Keratinocyte (primary cell): ENCODE measurements at regions not wholly inside any gene's neighbourhood (a gene's known extent, or its start where the extent isn't known, plus 50 kb on each side); places are given as distances from the start of the nearest gene placed in this dataset.
A peak's percentile ranks its signal among the peaks of the same experiment; 100 is the strongest.

Experiments
- DNase-seq: peaks from one replicate; pipeline ENCODE4 v3.0.0-alpha.2; 2011; ENCODE audit warnings: low read depth, missing footprints, low spot score
- FAIRE-seq: peaks from 2 replicates; lab custom pipeline; 2011; peaks lifted over from hg19 to GRCh38; lab: Jason Lieb, UNC
- H2AFZ ChIP-seq: 2 replicates; pipeline ENCODE4 v1.6.0; 2012; ENCODE audit warnings: low read length, control low read depth, inconsistent platforms; ENCODE audit not compliant: control insufficient read depth
- H3K27ac ChIP-seq: 2 replicates; pipeline ENCODE4 v1.5.1; 2011; ENCODE audit warnings: low read length; ENCODE audit not compliant: control insufficient read depth, insufficient read depth
- H3K27me3 ChIP-seq: 3 replicates; pipeline ENCODE4 v1.6.0; 2011; ENCODE audit warnings: low read length; ENCODE audit not compliant: control insufficient read depth, insufficient read depth; ENCODE audit errors: extremely low read depth
- H3K36me3 ChIP-seq, 2 experiments: 2 replicates in 1 of 2; 3 replicates in 1 of 2; pipeline ENCODE4 v1.5.1; 2011; ENCODE audit warnings: low read length in 2 of 2, mild to moderate bottlenecking in 1 of 2; ENCODE audit not compliant: control insufficient read depth in 2 of 2, insufficient read depth in 2 of 2; ENCODE audit errors: extremely low read depth in 1 of 2
- H3K4me1 ChIP-seq: 3 replicates; pipeline ENCODE4 v1.5.1; 2011; ENCODE audit warnings: low read length; ENCODE audit not compliant: control insufficient read depth, insufficient read depth; ENCODE audit errors: extremely low read depth
- H3K4me2 ChIP-seq: 3 replicates; pipeline ENCODE4 v1.6.0; 2011; ENCODE audit warnings: low read depth, low read length; ENCODE audit not compliant: control insufficient read depth, insufficient read depth; ENCODE audit errors: extremely low read depth
- H3K4me3 ChIP-seq, 3 experiments: fragments of 200-600 bp in 1 of 3; sonication (generic) in 1 of 3; 2 replicates in 2 of 3; 3 replicates in 1 of 3; pipeline ENCODE4 v1.5.1; 2011 to 2016; ENCODE audit warnings: low read length in 3 of 3, mild to moderate bottlenecking in 3 of 3, control low read depth in 2 of 3, inconsistent platforms in 1 of 3, low read depth in 1 of 3, mixed read lengths in 1 of 3, mixed run types in 1 of 3, moderate library complexity in 1 of 3; ENCODE audit not compliant: control insufficient read depth in 2 of 3, insufficient read depth in 2 of 3; ENCODE audit errors: extremely low read depth in 1 of 3
- H3K79me2 ChIP-seq: 2 replicates; pipeline ENCODE4 v1.6.0; 2012; ENCODE audit warnings: low read length; ENCODE audit not compliant: control insufficient read depth, insufficient read depth
- H3K9ac ChIP-seq: 3 replicates; pipeline ENCODE4 v1.6.0; 2011; ENCODE audit warnings: low read length; ENCODE audit not compliant: control insufficient read depth, insufficient read depth; ENCODE audit errors: extremely low read depth
- H3K9me1 ChIP-seq: 3 replicates; pipeline ENCODE4 v1.6.0; 2011; ENCODE audit warnings: low read length; ENCODE audit not compliant: control insufficient read depth, insufficient read depth; ENCODE audit errors: extremely low read depth
- H3K9me3 ChIP-seq: 2 replicates; pipeline ENCODE4 v1.5.1; 2012; ENCODE audit warnings: low read depth, low read length; ENCODE audit not compliant: control insufficient read depth
- H4K20me1 ChIP-seq: 3 replicates; pipeline ENCODE4 v1.6.0; 2011; ENCODE audit warnings: low read length; ENCODE audit not compliant: control insufficient read depth, insufficient read depth; ENCODE audit errors: extremely low read depth
- EZH2 ChIP-seq: IDR thresholded peaks from one replicate; pipeline ENCODE4 v1.6.1; 2012; ENCODE audit warnings: inconsistent platforms, mild to moderate bottlenecking, low read length, moderate library complexity
- dilution Hi-C: fragments of 300-500 bp; cut with MboI; formaldehyde crosslinking; loops from one replicate; pipeline ENCODE4 v1.7.0; 2020; ENCODE audit warnings: low sequenced_read_pairs; ENCODE audit not compliant: extremely low pct_ligation_motif_present
- TF ChIP-seq, protein P1 (sequence below), 3 experiments: IDR thresholded peaks in 1 of 3; conservative IDR thresholded peaks in 1 of 3; optimal IDR thresholded peaks in 1 of 3; 2 replicates in 2 of 3; 3 replicates in 1 of 3; pipeline versions ENCODE3 to v1.5.1; 2011; ENCODE audit warnings: low read length in 3 of 3, mild to moderate bottlenecking in 3 of 3, moderate library complexity in 2 of 3, control low read depth in 1 of 3, inconsistent platforms in 1 of 3; ENCODE audit not compliant: insufficient read depth in 2 of 3; ENCODE audit errors: extremely low read depth in 1 of 3

DNA sequence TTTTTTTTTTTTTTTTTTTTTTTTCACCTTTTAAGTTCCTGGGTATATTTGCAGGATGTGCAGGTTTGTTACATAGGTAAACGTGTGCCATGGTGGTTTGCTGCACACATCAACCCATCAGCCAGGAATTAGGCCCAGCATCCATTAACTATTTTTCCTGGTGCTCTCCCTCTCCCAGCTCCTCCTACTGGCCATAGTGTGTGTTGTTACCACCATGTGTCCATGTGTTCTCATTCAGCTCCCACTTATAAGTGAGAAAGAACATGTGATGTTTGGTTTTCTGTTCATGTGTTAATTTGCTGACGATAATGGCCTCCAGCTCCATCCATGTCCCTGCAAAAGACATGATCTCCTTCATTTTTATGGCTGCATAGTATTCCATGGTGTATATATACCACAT lies 350.5 kb downstream of the MAN2A1 start:
- Histone ChIP-seq H3K79me2 (no peaks in the 10 kb centered on the region), H2AFZ (no peak overlapping the region), H3K9ac (no peak overlapping the region), H4K20me1 (no peaks in the 10 kb centered on the region), H3K4me2 (no peak overlapping the region), H3K9me3 (no peaks in the 10 kb centered on the region), H3K27me3 (no peaks in the 10 kb centered on the region), H3K36me3 (no peaks in the 10 kb centered on the region), H3K4me3 (no peak overlapping the region), H3K9me1 (no peaks in the 10 kb centered on the region), H3K4me1 (no peaks in the 10 kb centered on the region), H3K27ac (no peak overlapping the region)
- no peak for DNase-seq
- no peak for FAIRE-seq
- dilution Hi-C loops: no loop called here
- no peak for TF ChIP-seq EZH2
- TF ChIP-seq, protein P1, sequence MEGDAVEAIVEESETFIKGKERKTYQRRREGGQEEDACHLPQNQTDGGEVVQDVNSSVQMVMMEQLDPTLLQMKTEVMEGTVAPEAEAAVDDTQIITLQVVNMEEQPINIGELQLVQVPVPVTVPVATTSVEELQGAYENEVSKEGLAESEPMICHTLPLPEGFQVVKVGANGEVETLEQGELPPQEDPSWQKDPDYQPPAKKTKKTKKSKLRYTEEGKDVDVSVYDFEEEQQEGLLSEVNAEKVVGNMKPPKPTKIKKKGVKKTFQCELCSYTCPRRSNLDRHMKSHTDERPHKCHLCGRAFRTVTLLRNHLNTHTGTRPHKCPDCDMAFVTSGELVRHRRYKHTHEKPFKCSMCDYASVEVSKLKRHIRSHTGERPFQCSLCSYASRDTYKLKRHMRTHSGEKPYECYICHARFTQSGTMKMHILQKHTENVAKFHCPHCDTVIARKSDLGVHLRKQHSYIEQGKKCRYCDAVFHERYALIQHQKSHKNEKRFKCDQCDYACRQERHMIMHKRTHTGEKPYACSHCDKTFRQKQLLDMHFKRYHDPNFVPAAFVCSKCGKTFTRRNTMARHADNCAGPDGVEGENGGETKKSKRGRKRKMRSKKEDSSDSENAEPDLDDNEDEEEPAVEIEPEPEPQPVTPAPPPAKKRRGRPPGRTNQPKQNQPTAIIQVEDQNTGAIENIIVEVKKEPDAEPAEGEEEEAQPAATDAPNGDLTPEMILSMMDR (optimal IDR thresholded peaks at IDR 0.05 in 1 of 3, IDR thresholded peaks at IDR 0.05 in 1 of 3, conservative IDR thresholded peaks at IDR 0.05 in 1 of 3; ENCODE audit: extremely low read depth in 1 of 3, insufficient read depth in 2 of 3, low read length in 3 of 3): peak; percentile 17 to 42 (median 41)

DNA sequence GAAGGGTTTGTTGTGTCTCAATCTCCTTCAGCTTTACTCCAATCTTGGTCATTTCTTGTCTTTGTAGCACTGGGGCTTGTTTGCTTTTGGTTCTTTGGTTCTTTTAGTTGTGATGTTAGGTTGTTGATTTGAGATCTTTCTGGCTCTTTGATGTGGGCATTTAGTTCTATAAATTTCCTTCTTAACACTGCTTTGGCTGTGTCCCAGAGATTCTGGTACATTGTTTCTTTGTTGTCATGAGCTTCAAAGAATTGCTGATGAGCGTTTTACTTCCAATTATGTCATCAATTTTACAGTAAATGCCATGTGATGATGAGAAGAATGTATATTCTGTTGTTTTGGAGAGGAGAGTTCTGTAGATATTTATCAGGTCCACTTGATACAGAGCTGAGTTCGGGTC lies 353.3 kb downstream of the MAN2A1 start:
- no peak for TF ChIP-seq EZH2
- TF ChIP-seq, protein P1 (optimal IDR thresholded peaks at IDR 0.05 in 1 of 3, IDR thresholded peaks at IDR 0.05 in 1 of 3, conservative IDR thresholded peaks at IDR 0.05 in 1 of 3; ENCODE audit: extremely low read depth in 1 of 3, insufficient read depth in 2 of 3, low read length in 3 of 3): no peak
- no peak overlapping the region for H2AFZ ChIP-seq
- H3K4me1 ChIP-seq: no peaks in the 10 kb centered on the region
- H3K4me3 ChIP-seq: no peak overlapping the region
- no peaks in the 10 kb centered on the region for H4K20me1 ChIP-seq
- H3K4me2 ChIP-seq: no peak overlapping the region
- H3K79me2 ChIP-seq: no peaks in the 10 kb centered on the region
- DNase-seq: no peak
- no peak for FAIRE-seq
- no peaks in the 10 kb centered on the region for H3K9me3 ChIP-seq
- dilution Hi-C loops: no loop called here
- no peak overlapping the region for H3K27ac ChIP-seq
- H3K27me3 ChIP-seq: peaks cover 4% of the 10 kb centered on the region
- no peaks in the 10 kb centered on the region for H3K36me3 ChIP-seq
- no peak overlapping the region for H3K9ac ChIP-seq
- no peaks in the 10 kb centered on the region for H3K9me1 ChIP-seq
